ENCODE measurements at regions not wholly inside any gene's neighbourhood (a gene's known extent, or its start where the extent isn't known, plus 50 kb on each side); places are given as distances from the start of the nearest gene placed in this dataset.

- WGBS, 2 donors: 90 to 92% methylated on average over 2 of the region's 2 CpGs
- intact Hi-C loops (cut with DNase I): no loop called here
- DNase-seq: no peak
- no peak for TF ChIP-seq EP300 (IDR thresholded peaks at IDR 0.05)
- TF ChIP-seq, protein P1, sequence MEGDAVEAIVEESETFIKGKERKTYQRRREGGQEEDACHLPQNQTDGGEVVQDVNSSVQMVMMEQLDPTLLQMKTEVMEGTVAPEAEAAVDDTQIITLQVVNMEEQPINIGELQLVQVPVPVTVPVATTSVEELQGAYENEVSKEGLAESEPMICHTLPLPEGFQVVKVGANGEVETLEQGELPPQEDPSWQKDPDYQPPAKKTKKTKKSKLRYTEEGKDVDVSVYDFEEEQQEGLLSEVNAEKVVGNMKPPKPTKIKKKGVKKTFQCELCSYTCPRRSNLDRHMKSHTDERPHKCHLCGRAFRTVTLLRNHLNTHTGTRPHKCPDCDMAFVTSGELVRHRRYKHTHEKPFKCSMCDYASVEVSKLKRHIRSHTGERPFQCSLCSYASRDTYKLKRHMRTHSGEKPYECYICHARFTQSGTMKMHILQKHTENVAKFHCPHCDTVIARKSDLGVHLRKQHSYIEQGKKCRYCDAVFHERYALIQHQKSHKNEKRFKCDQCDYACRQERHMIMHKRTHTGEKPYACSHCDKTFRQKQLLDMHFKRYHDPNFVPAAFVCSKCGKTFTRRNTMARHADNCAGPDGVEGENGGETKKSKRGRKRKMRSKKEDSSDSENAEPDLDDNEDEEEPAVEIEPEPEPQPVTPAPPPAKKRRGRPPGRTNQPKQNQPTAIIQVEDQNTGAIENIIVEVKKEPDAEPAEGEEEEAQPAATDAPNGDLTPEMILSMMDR (IDR thresholded peaks at IDR 0.05): no peak
- TF ChIP-seq POLR2A (IDR thresholded peaks at IDR 0.05): no peak
- no peak for TF ChIP-seq POLR2AphosphoS5 (IDR thresholded peaks at IDR 0.05)
- Histone ChIP-seq H3K27me3 (no peaks in the 10 kb centered on the region), H3K27ac (no peak overlapping the region), H3K9me3 (no peaks in the 10 kb centered on the region), H3K4me3 (no peak overlapping the region), H3K36me3 (no peaks in the 10 kb centered on the region), H3K4me1 (no peaks in the 10 kb centered on the region)
These were observed 1241.1 kb downstream of the UQCRFS1 start for GRCh38 chr19:27971869-27972268.

DNA sequence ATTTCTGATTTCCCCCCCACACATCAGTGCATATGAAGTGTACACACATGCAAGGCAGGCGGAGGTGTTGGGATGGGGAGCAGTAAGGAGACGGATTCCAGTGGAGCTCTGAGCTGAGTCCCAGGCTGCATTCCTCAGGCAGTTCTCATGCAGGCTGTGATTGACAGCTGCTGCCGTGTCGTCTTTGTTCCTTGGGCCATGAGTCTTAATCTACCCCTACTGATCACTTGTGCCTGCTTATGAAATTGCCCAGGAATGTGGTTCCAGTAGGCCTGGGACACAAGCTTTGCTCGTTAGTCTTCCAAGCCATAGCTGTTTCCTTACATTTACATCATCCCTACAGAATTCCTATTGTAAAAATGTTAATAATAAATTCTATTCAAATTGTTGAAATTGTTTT is 1241.9 kb downstream of the UQCRFS1 start:
- Histone ChIP-seq H3K9me3 (no peaks in the 10 kb centered on the region), H3K27ac (no peak overlapping the region), H3K36me3 (no peaks in the 10 kb centered on the region), H3K27me3 (no peaks in the 10 kb centered on the region), H3K4me1 (no peaks in the 10 kb centered on the region), H3K4me3 (no peak overlapping the region)
- intact Hi-C loops (cut with DNase I): no loop called here
- TF ChIP-seq, protein P1 (IDR thresholded peaks at IDR 0.05): no peak
- no peak for TF ChIP-seq POLR2AphosphoS5 (IDR thresholded peaks at IDR 0.05)
- TF ChIP-seq EP300 (IDR thresholded peaks at IDR 0.05): no peak
- no peak for TF ChIP-seq POLR2A (IDR thresholded peaks at IDR 0.05)
- DNase-seq: no peak
- WGBS, 2 donors: 64 to 89% methylated on average over 5 of the region's 5 CpGs

GRCh38 chr19:27966390-27966816 is 1246.5 kb downstream of the UQCRFS1 start:
- no peak for DNase-seq
- H3K4me3 ChIP-seq: no peak overlapping the region
- H3K27ac ChIP-seq: no peak overlapping the region
- H3K36me3 ChIP-seq: no peaks in the 10 kb centered on the region
- H3K27me3 ChIP-seq: no peaks in the 10 kb centered on the region
- 3 to 27% methylated on average over 2 of the region's 2 CpGs for WGBS, 2 donors
- no peaks in the 10 kb centered on the region for H3K4me1 ChIP-seq
- intact Hi-C loops (cut with DNase I): no loop called here
- TF ChIP-seq, protein P1 (IDR thresholded peaks at IDR 0.05): peak in 2 of 4 experiments; percentile 27 to 43
- TF ChIP-seq POLR2AphosphoS5 (IDR thresholded peaks at IDR 0.05) (no peak), POLR2A (IDR thresholded peaks at IDR 0.05) (no peak), EP300 (IDR thresholded peaks at IDR 0.05) (no peak)
- no peaks in the 10 kb centered on the region for H3K9me3 ChIP-seq

DNA sequence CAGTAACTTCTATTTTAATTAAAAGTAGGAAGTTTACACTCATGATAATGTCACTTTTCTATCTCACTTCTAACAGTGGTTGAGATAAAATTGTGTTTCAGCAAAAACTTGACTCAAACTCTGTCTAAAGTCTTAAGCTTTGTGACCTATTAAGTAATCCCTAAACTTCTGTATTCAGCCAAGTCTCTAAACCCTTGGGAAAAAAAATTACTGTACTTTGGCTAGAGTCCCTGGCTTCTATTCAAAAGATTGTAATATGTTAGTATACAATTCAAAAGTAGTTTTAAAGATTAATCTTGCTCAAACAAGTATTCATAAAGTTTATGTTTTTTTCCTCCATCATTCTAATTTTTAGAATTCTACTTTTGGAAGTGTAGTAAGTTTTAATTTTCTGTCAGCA is 1248.8 kb downstream of the UQCRFS1 start:
- TF ChIP-seq, protein P1 (IDR thresholded peaks at IDR 0.05): no peak
- Histone ChIP-seq H3K36me3 (no peaks in the 10 kb centered on the region), H3K9me3 (no peaks in the 10 kb centered on the region), H3K27me3 (no peaks in the 10 kb centered on the region), H3K4me3 (no peak overlapping the region), H3K4me1 (no peaks in the 10 kb centered on the region), H3K27ac (no peak overlapping the region)
- DNase-seq: no peak
- intact Hi-C loops (cut with DNase I): loop anchor here (2.0 kb wide), 1 partner anchor 361 kb away; no protein-coding TSS in a partner anchor

DNA sequence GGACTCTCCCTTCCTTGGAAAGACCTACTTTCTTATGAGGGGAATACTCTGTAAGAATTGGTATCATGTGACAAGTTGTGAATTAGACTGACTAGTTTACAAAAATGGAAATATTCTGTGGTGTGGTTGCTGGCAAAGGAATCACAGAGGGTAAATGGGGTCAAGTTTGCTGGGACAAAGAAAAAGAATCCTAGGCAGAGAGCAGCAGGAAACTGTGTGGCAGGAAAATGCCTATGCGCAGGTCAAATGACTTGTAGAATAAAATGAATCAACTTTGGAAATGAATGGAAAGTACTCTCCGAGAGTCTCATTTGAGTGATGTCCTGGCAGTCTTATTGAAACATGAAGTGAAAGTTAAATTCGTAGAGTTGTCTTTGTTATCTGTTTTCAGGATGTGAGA is 1250.7 kb downstream of the UQCRFS1 start:
- Histone ChIP-seq H3K36me3 (no peaks in the 10 kb centered on the region), H3K9me3 (no peaks in the 10 kb centered on the region), H3K27me3 (no peaks in the 10 kb centered on the region), H3K27ac (no peak overlapping the region), H3K4me1 (no peaks in the 10 kb centered on the region), H3K4me3 (no peak overlapping the region)
- TF ChIP-seq EP300 (IDR thresholded peaks at IDR 0.05) (no peak), POLR2AphosphoS5 (IDR thresholded peaks at IDR 0.05) (no peak), POLR2A (IDR thresholded peaks at IDR 0.05) (no peak)
- TF ChIP-seq, protein P1 (IDR thresholded peaks at IDR 0.05): no peak
- DNase-seq: no peak
- intact Hi-C loops (cut with DNase I): no loop called here
- 56 to 61% methylated on average over 3 of the region's 3 CpGs for WGBS, 2 donors

All from sigmoid colon (tissue), 6 donors.